ENCODE measurements at regions not wholly inside any gene's neighbourhood (a gene's known extent, or its start where the extent isn't known, plus 50 kb on each side); places are given as distances from the start of the nearest gene placed in this dataset.

DNA sequence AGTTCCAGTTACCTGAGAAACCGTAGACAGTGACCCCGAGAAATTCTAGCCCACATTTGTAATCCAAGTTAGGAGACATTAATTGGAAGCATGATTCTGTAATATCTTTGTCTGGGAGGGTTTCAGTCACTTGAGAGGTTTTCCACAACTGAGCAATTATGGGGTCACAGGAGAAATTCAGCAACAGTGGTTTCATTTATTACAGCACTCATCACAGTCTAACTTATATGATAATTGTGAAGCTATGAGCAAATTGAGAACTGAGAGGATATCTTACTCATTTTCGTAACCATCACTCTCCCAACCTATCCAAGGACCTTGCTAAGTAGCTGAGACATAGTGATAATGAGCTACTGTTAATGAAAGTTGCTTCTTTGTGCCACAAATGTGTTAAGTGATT, 328.5 kb upstream of the PPP2R3A start:
- intact Hi-C loops (cut with DNase I), result no loop called here
- TF ChIP-seq, protein P1, sequence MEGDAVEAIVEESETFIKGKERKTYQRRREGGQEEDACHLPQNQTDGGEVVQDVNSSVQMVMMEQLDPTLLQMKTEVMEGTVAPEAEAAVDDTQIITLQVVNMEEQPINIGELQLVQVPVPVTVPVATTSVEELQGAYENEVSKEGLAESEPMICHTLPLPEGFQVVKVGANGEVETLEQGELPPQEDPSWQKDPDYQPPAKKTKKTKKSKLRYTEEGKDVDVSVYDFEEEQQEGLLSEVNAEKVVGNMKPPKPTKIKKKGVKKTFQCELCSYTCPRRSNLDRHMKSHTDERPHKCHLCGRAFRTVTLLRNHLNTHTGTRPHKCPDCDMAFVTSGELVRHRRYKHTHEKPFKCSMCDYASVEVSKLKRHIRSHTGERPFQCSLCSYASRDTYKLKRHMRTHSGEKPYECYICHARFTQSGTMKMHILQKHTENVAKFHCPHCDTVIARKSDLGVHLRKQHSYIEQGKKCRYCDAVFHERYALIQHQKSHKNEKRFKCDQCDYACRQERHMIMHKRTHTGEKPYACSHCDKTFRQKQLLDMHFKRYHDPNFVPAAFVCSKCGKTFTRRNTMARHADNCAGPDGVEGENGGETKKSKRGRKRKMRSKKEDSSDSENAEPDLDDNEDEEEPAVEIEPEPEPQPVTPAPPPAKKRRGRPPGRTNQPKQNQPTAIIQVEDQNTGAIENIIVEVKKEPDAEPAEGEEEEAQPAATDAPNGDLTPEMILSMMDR (IDR thresholded peaks at IDR 0.05), result no peak
- DNase-seq, result no peak
- Histone ChIP-seq H3K4me1 (no peaks in the 10 kb centered on the region), H3K9ac (ENCODE audit: low read depth in 2 of 2, low read length in 2 of 2) (no peak overlapping the region), H3K27me3 (no peaks in the 10 kb centered on the region), H3K27ac (no peak overlapping the region), H3K36me3 (no peaks in the 10 kb centered on the region), H3K9me3 (no peaks in the 10 kb centered on the region), H3K4me3 (no peak overlapping the region)

DNA sequence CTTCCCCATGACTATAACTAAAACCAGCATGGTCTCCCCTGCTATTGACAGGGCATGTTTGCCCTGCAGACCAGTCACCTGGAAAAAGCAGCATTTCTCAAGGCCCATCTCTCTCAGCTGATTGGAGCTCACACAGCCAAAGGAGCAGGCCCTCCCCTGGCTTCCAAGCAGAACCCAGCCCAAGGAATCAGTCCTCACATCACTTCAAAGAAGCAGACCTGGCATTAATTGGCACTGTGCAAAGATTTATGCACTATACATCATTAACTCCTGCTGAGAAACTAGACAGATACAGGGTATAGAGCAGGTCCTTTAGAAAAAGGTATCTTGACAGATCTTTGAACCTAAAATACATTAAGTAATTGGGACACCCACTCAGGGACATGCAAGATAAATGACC, 323.8 kb upstream of the PPP2R3A start:
- TF ChIP-seq, protein P1 (IDR thresholded peaks at IDR 0.05), result no peak
- H3K4me3 ChIP-seq, result no peak overlapping the region
- H3K4me1 ChIP-seq, result no peaks in the 10 kb centered on the region
- no peak for DNase-seq
- no peaks in the 10 kb centered on the region for H3K36me3 ChIP-seq
- intact Hi-C loops (cut with DNase I), result no loop called here
- no peaks in the 10 kb centered on the region for H3K9me3 ChIP-seq
- no peaks in the 10 kb centered on the region for H3K27me3 ChIP-seq
- H3K27ac ChIP-seq, result no peak overlapping the region
- H3K9ac ChIP-seq (ENCODE audit: low read depth in 2 of 2, low read length in 2 of 2), result no peak overlapping the region

DNA sequence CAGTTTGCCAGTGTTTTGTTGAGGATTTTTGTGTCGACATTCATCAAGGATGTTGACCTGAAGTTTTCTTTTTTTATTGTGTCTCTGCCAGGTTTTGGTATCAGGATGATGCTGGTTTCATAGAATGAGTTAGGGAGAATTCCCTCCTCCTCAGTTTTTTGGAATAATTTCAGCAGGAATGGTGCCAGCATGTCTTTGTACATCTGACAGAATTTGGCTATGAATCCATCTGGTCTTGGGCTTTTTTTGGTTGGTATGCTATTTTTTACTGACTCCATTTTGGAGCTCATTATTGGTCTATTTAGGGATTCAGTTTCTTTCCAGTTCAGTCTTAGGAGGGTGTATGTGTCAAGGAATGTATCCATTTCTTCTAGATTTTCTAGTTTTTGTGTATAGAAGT, 320.0 kb upstream of the PPP2R3A start:
- TF ChIP-seq, protein P1 (IDR thresholded peaks at IDR 0.05), result no peak
- no peaks in the 10 kb centered on the region for H3K36me3 ChIP-seq
- intact Hi-C loops (cut with DNase I), result no loop called here
- H3K9me3 ChIP-seq, result no peaks in the 10 kb centered on the region
- no peak overlapping the region for H3K9ac ChIP-seq (ENCODE audit: low read depth in 2 of 2, low read length in 2 of 2)
- H3K4me1 ChIP-seq, result no peaks in the 10 kb centered on the region
- DNase-seq, result no peak
- H3K4me3 ChIP-seq, result no peak overlapping the region
- no peaks in the 10 kb centered on the region for H3K27me3 ChIP-seq
- H3K27ac ChIP-seq, result no peak overlapping the region

DNA sequence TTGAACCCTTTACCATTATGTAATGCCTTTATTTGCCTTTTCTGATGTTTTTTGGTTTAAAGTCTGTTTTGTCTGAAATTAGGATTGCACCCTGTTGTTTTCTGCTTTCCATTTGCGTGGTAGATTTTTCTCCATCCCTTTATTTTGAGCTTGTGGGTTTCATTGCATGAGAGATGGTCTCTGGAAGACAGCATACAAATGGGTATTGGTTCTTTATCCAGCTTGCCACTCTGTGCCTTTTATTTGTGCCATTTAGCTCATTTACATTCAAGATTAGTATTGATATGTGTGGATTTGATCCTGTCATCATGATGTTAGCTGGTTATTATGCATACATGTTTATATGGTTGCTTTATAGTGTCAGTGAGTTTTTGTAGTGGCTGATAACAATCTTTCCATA, 318.7 kb upstream of the PPP2R3A start:
- no peak overlapping the region for H3K9ac ChIP-seq (ENCODE audit: low read depth in 2 of 2, low read length in 2 of 2)
- intact Hi-C loops (cut with DNase I), result no loop called here
- DNase-seq, result no peak
- no peak overlapping the region for H3K4me3 ChIP-seq
- TF ChIP-seq, protein P1 (IDR thresholded peaks at IDR 0.05), result no peak
- H3K9me3 ChIP-seq, result no peaks in the 10 kb centered on the region
- no peaks in the 10 kb centered on the region for H3K4me1 ChIP-seq
- H3K27ac ChIP-seq, result no peak overlapping the region
- no peaks in the 10 kb centered on the region for H3K36me3 ChIP-seq
- no peaks in the 10 kb centered on the region for H3K27me3 ChIP-seq

DNA sequence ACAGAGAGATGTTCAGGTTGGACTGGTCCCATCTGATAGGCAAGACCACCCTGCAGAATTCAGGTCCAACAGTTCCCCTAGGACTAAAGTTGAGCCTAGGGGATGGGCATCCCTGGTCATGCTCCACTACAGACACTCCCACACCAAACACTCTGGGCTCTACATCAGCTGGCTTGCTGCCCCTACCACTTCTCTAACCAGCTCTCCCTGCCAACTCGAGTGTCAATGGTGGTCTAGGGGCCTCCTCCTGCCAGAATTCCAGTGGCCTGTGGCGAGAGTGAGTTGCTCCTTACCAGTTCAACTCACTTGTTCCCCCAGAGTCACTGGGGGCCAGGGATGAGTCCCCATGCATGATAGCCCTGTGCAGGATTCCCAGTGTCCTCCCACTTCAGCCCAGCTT, 316.2 kb upstream of the PPP2R3A start:
- no peaks in the 10 kb centered on the region for H3K27me3 ChIP-seq
- no peaks in the 10 kb centered on the region for H3K9me3 ChIP-seq
- DNase-seq, result no peak
- TF ChIP-seq, protein P1 (IDR thresholded peaks at IDR 0.05), result no peak
- intact Hi-C loops (cut with DNase I), result no loop called here
- no peaks in the 10 kb centered on the region for H3K4me1 ChIP-seq
- no peak overlapping the region for H3K9ac ChIP-seq (ENCODE audit: low read depth in 2 of 2, low read length in 2 of 2)
- H3K27ac ChIP-seq, result no peak overlapping the region
- no peak overlapping the region for H3K4me3 ChIP-seq
- H3K36me3 ChIP-seq, result no peaks in the 10 kb centered on the region

DNA sequence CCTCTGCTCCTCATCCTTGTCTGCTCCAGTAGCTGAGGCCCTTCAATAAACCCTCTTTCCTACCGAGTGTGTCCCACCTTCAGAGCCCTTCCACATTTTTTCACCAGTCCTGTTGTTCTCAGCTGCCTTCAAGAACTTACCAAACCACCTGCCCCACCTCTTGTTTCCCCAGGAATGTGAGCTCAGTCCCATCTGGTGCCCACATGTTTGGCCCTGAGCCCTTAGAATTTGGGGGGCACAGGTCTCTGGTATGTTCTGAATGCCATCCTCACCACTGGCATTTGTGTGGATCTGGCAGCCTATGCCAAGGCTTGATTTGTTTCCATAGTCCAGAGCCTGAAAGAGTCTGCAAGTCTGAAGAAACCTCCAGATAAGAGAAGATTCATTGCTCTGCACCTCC, 315.2 kb upstream of the PPP2R3A start:
- no peaks in the 10 kb centered on the region for H3K27me3 ChIP-seq
- H3K4me3 ChIP-seq, result no peak overlapping the region
- H3K4me1 ChIP-seq, result no peaks in the 10 kb centered on the region
- H3K9ac ChIP-seq (ENCODE audit: low read depth in 2 of 2, low read length in 2 of 2), result no peak overlapping the region
- TF ChIP-seq, protein P1 (IDR thresholded peaks at IDR 0.05), result no peak
- H3K9me3 ChIP-seq, result no peaks in the 10 kb centered on the region
- no peaks in the 10 kb centered on the region for H3K36me3 ChIP-seq
- intact Hi-C loops (cut with DNase I), result no loop called here
- no peak for DNase-seq
- H3K27ac ChIP-seq, result no peak overlapping the region
